K562 (cell line): ENCODE measurements at regions not wholly inside any gene's neighbourhood (a gene's known extent, or its start where the extent isn't known, plus 50 kb on each side); places are given as distances from the start of the nearest gene placed in this dataset.

ENCODE experiments used
- CREBBP ChIP-seq: IDR thresholded peaks from one replicate; pipeline ENCODE4 v1.6.1; 2012; ENCODE audit warnings: low read depth, mild to moderate bottlenecking, control low read depth, inconsistent platforms, low read length
- GABPB2 ChIP-seq: fragments of 250-450 bp; sonication (Bioruptor Pico); conservative IDR thresholded peaks from 2 replicates; pipeline ENCODE4 v1.5.1; 2021; ENCODE audit warnings: mild to moderate bottlenecking
- HDAC1 ChIP-seq, 2 experiments: fragments of 450-650 bp; IDR thresholded peaks; 2 replicates each; pipeline ENCODE4 v1.6.1; 2016 to 2017; ENCODE audit warnings: inconsistent platforms in 1 of 2, mild to moderate bottlenecking in 1 of 2, moderate library complexity in 1 of 2
- HDAC2 ChIP-seq: fragments of 450-650 bp; IDR thresholded peaks from 2 replicates; pipeline ENCODE4 v1.6.1; 2016; ENCODE audit warnings: mild to moderate bottlenecking
- MTA1 ChIP-seq: fragments of 450-650 bp; IDR thresholded peaks from 2 replicates; pipeline ENCODE4 v1.6.1; 2017; ENCODE audit warnings: borderline replicate concordance
- PCBP2 ChIP-seq: fragments of 200-400 bp; formaldehyde crosslinking; IDR thresholded peaks from 2 replicates; pipeline ENCODE4 v1.6.1; 2018; ENCODE audit warnings: low read length, low read depth, mild to moderate bottlenecking, moderate library complexity; ENCODE audit not compliant: poor library complexity, severe bottlenecking
- PTBP1 ChIP-seq: fragments of 200-400 bp; formaldehyde crosslinking; IDR thresholded peaks from 2 replicates; pipeline ENCODE4 v1.6.1; 2017; ENCODE audit warnings: low read depth, low read length
- RBM14 ChIP-seq: fragments of 200-400 bp; formaldehyde crosslinking; IDR thresholded peaks from 2 replicates; pipeline ENCODE4 v1.6.1; 2018; ENCODE audit warnings: low read depth, mild to moderate bottlenecking, low read length, moderate library complexity, borderline replicate concordance; ENCODE audit not compliant: insufficient read depth
- RBM15 ChIP-seq: fragments of 200-400 bp; formaldehyde crosslinking; IDR thresholded peaks from 2 replicates; pipeline ENCODE4 v1.6.1; 2018; ENCODE audit warnings: mild to moderate bottlenecking, low read length, moderate library complexity; ENCODE audit not compliant: insufficient read depth
- RBM39 ChIP-seq: fragments of 200-400 bp; formaldehyde crosslinking; optimal IDR thresholded peaks from 2 replicates; pipeline ENCODE3; 2018; ENCODE audit warnings: low read depth, low read length
- RFX7 ChIP-seq: fragments of 250-450 bp; sonication (Bioruptor Pico); IDR thresholded peaks from 2 replicates; pipeline ENCODE4 v1.5.1; 2021; ENCODE audit warnings: mild to moderate bottlenecking
- SIN3B ChIP-seq: fragments of 450-650 bp; IDR thresholded peaks from 2 replicates; pipeline ENCODE4 v1.6.1; 2017; ENCODE audit warnings: low read depth, mild to moderate bottlenecking, moderate library complexity
- SMARCA5 ChIP-seq: fragments of 450-650 bp; IDR thresholded peaks from 2 replicates; pipeline ENCODE4 v1.6.1; 2016
- ZBTB8A ChIP-seq: fragments of 450-650 bp; IDR thresholded peaks from 2 replicates; pipeline ENCODE4 v1.6.1; 2018; ENCODE audit warnings: mild to moderate bottlenecking, moderate library complexity; ENCODE audit not compliant: partially characterized antibody
- ZNF217 ChIP-seq: sonication (generic); formaldehyde crosslinking; IDR thresholded peaks from 2 replicates; pipeline ENCODE4 v1.8.0; 2022; ENCODE audit warnings: mild to moderate bottlenecking, missing genetic modification reagents
- TF ChIP-seq, protein P1 (sequence below): fragments of 250-450 bp; sonication (Bioruptor Pico); IDR thresholded peaks from 2 replicates; pipeline ENCODE4 v1.8.0; 2022; ENCODE audit warnings: inconsistent platforms, mild to moderate bottlenecking, moderate library complexity, borderline replicate concordance
- TF ChIP-seq, protein P2 (sequence below), 2 experiments: fragments of 450-650 bp; IDR thresholded peaks; 2 replicates each; pipeline ENCODE4 v1.6.1; 2016; ENCODE audit warnings: mild to moderate bottlenecking in 2 of 2, borderline replicate concordance in 1 of 2, low read depth in 1 of 2, moderate library complexity in 1 of 2
- TF ChIP-seq, protein P3 (sequence below): fragments of 450-650 bp; IDR thresholded peaks from 2 replicates; pipeline ENCODE4 v1.6.1; 2018; ENCODE audit warnings: mild to moderate bottlenecking, low read depth; ENCODE audit not compliant: partially characterized antibody

DNA sequence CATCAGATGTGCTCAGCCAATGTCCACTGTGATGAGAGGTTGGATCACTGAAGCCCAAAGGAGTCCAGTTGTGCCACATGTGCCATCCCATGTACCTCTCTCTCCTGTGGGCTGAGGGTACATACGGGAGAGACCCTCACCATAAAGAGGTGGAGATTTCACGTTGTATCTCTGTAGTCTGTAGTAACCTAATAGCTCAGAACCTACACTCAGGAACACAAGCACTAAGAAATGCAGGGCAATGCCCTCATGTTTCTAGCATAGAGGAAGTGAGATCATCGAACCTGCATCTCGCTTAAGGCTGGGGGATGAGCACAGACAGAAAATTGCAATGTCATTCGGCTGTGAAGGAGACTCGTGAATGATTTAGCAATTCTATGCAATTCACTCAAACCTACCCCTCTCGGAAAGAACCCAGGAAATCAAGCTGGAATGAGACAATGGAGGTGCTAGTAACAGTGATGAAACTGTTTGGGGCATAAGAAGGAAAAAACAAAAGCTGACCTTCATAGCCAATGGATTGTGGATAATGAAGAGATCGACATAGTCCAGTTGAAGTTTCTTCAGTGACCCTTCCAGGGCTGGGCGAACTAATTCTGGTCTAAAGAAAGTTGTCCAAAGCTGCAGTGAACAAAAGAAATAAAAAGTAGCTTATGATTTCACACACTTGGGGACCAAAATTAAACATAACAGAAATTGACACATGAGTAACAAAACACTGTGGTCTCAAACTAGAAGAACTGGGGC lies 80.3 kb upstream of the UCN3 start (continued):
- no peak for TF ChIP-seq CREBBP
- TF ChIP-seq PCBP2: no peak
- no peak for TF ChIP-seq GABPB2
- TF ChIP-seq, protein P1, sequence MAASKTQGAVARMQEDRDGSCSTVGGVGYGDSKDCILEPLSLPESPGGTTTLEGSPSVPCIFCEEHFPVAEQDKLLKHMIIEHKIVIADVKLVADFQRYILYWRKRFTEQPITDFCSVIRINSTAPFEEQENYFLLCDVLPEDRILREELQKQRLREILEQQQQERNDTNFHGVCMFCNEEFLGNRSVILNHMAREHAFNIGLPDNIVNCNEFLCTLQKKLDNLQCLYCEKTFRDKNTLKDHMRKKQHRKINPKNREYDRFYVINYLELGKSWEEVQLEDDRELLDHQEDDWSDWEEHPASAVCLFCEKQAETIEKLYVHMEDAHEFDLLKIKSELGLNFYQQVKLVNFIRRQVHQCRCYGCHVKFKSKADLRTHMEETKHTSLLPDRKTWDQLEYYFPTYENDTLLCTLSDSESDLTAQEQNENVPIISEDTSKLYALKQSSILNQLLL (CRISPR knock-in tag): no peak
- TF ChIP-seq, protein P2, sequence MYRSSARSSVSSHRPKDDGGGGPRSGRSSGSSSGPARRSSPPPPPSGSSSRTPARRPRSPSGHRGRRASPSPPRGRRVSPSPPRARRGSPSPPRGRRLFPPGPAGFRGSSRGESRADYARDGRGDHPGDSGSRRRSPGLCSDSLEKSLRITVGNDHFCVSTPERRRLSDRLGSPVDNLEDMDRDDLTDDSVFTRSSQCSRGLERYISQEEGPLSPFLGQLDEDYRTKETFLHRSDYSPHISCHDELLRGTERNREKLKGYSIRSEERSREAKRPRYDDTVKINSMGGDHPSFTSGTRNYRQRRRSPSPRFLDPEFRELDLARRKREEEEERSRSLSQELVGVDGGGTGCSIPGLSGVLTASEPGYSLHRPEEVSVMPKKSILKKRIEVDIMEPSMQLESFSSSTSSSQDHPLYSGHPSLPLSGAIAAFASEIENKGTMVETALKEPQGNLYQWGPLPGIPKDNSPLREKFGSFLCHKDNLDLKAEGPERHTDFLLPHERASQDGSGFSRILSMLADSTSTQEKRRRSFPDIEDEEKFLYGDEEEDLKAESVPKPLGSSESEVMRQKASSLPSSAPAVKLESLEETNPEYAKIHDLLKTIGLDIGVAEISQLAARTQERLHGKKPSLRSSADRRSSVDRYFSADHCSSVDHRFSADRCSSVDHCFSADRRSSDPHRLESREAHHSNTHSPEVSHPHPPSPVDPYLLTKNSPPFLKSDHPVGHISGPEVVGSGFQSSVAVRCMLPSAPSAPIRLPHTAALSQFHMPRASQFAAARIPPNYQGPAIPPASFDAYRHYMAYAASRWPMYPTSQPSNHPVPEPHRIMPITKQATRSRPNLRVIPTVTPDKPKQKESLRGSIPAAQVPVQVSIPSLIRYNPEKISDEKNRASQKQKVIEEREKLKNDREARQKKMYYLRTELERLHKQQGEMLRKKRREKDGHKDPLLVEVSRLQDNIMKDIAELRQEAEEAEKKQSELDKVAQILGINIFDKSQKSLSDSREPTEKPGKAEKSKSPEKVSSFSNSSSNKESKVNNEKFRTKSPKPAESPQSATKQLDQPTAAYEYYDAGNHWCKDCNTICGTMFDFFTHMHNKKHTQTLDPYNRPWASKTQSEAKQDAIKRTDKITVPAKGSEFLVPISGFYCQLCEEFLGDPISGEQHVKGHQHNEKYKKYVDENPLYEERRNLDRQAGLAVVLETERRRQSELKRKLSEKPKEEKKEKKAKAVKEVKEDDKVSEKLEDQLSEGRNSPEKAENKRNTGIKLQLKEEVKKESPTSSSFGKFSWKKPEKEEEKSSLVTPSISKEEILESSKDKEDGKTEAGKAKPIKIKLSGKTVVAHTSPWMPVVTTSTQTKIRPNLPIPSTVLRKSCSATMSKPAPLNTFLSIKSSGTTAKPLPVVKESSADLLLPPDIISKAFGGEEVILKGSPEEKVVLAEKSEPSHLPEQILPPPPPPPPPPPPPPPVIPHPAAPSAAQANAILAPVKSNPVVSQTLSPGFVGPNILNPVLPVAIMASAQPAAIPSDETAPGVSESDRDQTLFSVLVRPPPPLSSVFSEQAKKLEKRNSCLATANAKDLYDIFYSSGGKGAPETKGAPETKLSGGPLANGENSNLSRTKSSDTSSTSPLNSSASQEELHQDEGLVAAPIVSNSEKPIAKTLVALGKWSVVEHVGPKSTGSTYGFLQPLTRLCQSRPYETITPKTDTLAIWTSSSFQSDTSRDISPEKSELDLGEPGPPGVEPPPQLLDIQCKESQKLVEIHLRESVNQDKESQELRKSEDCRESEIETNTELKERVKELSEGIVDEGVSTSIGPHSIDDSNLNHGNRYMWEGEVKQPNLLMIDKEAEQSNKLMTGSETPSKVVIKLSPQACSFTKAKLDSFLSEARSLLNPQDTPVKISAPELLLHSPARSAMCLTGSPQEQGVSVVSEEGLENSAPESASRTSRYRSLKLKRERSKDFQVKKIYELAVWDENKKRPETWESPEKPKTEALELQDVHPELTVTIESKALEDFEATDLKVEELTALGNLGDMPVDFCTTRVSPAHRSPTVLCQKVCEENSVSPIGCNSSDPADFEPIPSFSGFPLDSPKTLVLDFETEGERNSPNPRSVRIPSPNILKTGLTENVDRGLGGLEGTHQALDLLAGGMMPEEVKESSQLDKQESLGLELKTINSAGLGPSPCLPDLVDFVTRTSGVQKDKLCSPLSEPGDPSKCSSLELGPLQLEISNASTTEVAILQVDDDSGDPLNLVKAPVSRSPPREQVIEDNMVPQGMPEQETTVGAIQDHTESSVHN (IDR thresholded peaks at IDR 0.05; ENCODE audit: borderline replicate concordance in 1 of 2, low read depth in 1 of 2): no peak
- TF ChIP-seq, protein P3, sequence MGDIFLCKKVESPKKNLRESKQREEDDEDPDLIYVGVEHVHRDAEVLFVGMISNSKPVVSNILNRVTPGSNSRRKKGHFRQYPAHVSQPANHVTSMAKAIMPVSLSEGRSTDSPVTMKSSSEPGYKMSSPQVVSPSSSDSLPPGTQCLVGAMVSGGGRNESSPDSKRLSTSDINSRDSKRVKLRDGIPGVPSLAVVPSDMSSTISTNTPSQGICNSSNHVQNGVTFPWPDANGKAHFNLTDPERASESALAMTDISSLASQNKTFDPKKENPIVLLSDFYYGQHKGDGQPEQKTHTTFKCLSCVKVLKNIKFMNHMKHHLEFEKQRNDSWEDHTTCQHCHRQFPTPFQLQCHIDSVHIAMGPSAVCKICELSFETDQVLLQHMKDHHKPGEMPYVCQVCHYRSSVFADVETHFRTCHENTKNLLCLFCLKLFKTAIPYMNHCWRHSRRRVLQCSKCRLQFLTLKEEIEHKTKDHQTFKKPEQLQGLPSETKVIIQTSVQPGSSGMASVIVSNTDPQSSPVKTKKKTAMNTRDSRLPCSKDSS: no peak
- no peak for TF ChIP-seq RBM39
- no peak for TF ChIP-seq SIN3B
- no peak for TF ChIP-seq RFX7 (CRISPR knock-in tag)
- no peak for TF ChIP-seq RBM15
- no peak for TF ChIP-seq ZBTB8A
- TF ChIP-seq RBM14: no peak
- TF ChIP-seq PTBP1: no peak
- no peak for TF ChIP-seq MTA1
- TF ChIP-seq HDAC2: no peak
- no peak; a peak in 1 of 4 replicates for TF ChIP-seq HDAC1 (IDR thresholded peaks at IDR 0.05)
- no peak for TF ChIP-seq SMARCA5
- TF ChIP-seq ZNF217 (CRISPR knock-in tag): no peak
